LoVo (cell line): ENCODE measurements at regions not wholly inside any gene's neighbourhood (a gene's known extent, or its start where the extent isn't known, plus 50 kb on each side); places are given as distances from the start of the nearest gene placed in this dataset.

Source experiments
- DNase-seq: peaks from one replicate; pipeline ENCODE4 v3.0.0-alpha.2; 2016; ENCODE audit warnings: low spot score

GRCh38 chr5:92504346-92504745 lies 1076.7 kb downstream of the NR2F1-AS1 start:
- no peak for DNase-seq

- DNase-seq: no peak
These were observed 1080.3 kb downstream of the NR2F1-AS1 start for GRCh38 chr5:92500752-92501151.

- DNase-seq: no peak
These were observed 1084.5 kb downstream of the NR2F1-AS1 start for GRCh38 chr5:92496545-92496944.

- DNase-seq: no peak
These were observed 1086.5 kb downstream of the NR2F1-AS1 start for GRCh38 chr5:92494508-92494907.

GRCh38 chr5:92492908-92493307 lies 1088.1 kb downstream of the NR2F1-AS1 start:
- DNase-seq: no peak

- DNase-seq: no peak
These were observed 1096.5 kb downstream of the NR2F1-AS1 start for GRCh38 chr5:92484484-92484883.

- no peak for DNase-seq
These were observed 1090.0 kb upstream of the ARRDC3 start for GRCh38 chr5:92472981-92473566.

GRCh38 chr5:92471861-92472260 lies 1088.7 kb upstream of the ARRDC3 start:
- no peak for DNase-seq

- DNase-seq: no peak
These were observed 1087.7 kb upstream of the ARRDC3 start for GRCh38 chr5:92470770-92471169.

GRCh38 chr5:92468295-92468694 lies 1085.2 kb upstream of the ARRDC3 start:
- DNase-seq: no peak

GRCh38 chr5:92467695-92468094 lies 1084.6 kb upstream of the ARRDC3 start:
- no peak for DNase-seq

- no peak for DNase-seq
These were observed 1077.4 kb upstream of the ARRDC3 start for GRCh38 chr5:92460505-92460904.

GRCh38 chr5:92459654-92460053 lies 1076.5 kb upstream of the ARRDC3 start:
- DNase-seq: no peak

GRCh38 chr5:92455011-92455410 lies 1071.9 kb upstream of the ARRDC3 start:
- DNase-seq: no peak

- no peak for DNase-seq
These were observed 1061.8 kb upstream of the ARRDC3 start for GRCh38 chr5:92444888-92445287.

- DNase-seq: no peak
These were observed 1052.7 kb upstream of the ARRDC3 start for GRCh38 chr5:92435781-92436180.

- DNase-seq: no peak
These were observed 1046.5 kb upstream of the ARRDC3 start for GRCh38 chr5:92429646-92430045.

- DNase-seq: no peak
These were observed 1045.3 kb upstream of the ARRDC3 start for GRCh38 chr5:92428415-92428814.

GRCh38 chr5:92424785-92425426 lies 1041.8 kb upstream of the ARRDC3 start:
- no peak for DNase-seq

GRCh38 chr5:92421942-92422341 lies 1038.8 kb upstream of the ARRDC3 start:
- no peak for DNase-seq

- DNase-seq: no peak
These were observed 1038.1 kb upstream of the ARRDC3 start for GRCh38 chr5:92421196-92421595.

GRCh38 chr5:92419261-92419660 lies 1036.1 kb upstream of the ARRDC3 start:
- no peak for DNase-seq

- no peak for DNase-seq
These were observed 1035.2 kb upstream of the ARRDC3 start for GRCh38 chr5:92418341-92418740.

GRCh38 chr5:92409134-92409533 lies 1026.0 kb upstream of the ARRDC3 start:
- no peak for DNase-seq
